WTC11 (cell line): ENCODE measurements at regions not wholly inside any gene's neighbourhood (a gene's known extent, or its start where the extent isn't known, plus 50 kb on each side); places are given as distances from the start of the nearest gene placed in this dataset.

Experiments
- ATAC-seq: fragments of 200-7000 bp; cut with Tn5 transposase; 2 replicates; pipeline ENCODE4 v1.10.0; 2021; ENCODE audit warnings: mild to moderate bottlenecking, moderate library complexity
- CTCF ChIA-PET: fragments of 300-600 bp; sonication (Branson Sonifier 250); formaldehyde crosslinking; loops from one replicate; lab custom pipeline; 2021; ENCODE audit warnings: antibody characterized with exemption; lab: Charles Lee
- POLR2A ChIA-PET: fragments of 350-600 bp; sonication (Branson Sonifier 250); formaldehyde crosslinking; loops from one replicate; lab custom pipeline; 2021; ENCODE audit warnings: antibody characterized with exemption; lab: Charles Lee
- DNase-seq: peaks from one replicate; pipeline ENCODE4 v3.0.0; 2021; ENCODE audit warnings: low spot score
- H3K27ac Mint-ChIP-seq: 2 replicates; pipeline ENCODE4 v1.8.0; 2021; ENCODE audit warnings: mixed read lengths
- H3K27me3 Mint-ChIP-seq: 2 replicates; pipeline ENCODE4 v1.8.0; 2021; ENCODE audit warnings: low read depth, mild to moderate bottlenecking, moderate library complexity, mixed read lengths
- H3K36me3 Mint-ChIP-seq: 2 replicates; pipeline ENCODE4 v1.8.0; 2021; ENCODE audit warnings: mixed read lengths
- H3K4me1 Mint-ChIP-seq: 2 replicates; pipeline ENCODE4 v1.8.0; 2022; ENCODE audit warnings: mixed read lengths
- H3K4me3 Mint-ChIP-seq: 2 replicates; pipeline ENCODE4 v1.8.0; 2021; ENCODE audit warnings: mild to moderate bottlenecking, moderate library complexity, mixed read lengths
- H3K9me3 Mint-ChIP-seq: 2 replicates; pipeline ENCODE4 v1.8.0; 2021; ENCODE audit warnings: mixed read lengths
- FOXK1 ChIP-seq: sonication (generic); formaldehyde crosslinking; IDR thresholded peaks from 2 replicates; pipeline ENCODE4 v1.8.0; 2022; ENCODE audit warnings: mild to moderate bottlenecking, moderate library complexity, missing genetic modification reagents
- HMGA2 ChIP-seq: fragments of 250-450 bp; sonication (Bioruptor Pico); IDR thresholded peaks from 2 replicates; pipeline ENCODE4 v1.4.0; 2021; ENCODE audit warnings: mild to moderate bottlenecking, moderate library complexity
- IRF2 ChIP-seq: sonication (generic); formaldehyde crosslinking; IDR thresholded peaks from 2 replicates; pipeline ENCODE4 v1.8.0; 2022; ENCODE audit warnings: low read depth, missing genetic modification reagents, borderline replicate concordance
- NFATC4 ChIP-seq: fragments of 250-450 bp; sonication (Bioruptor Pico); IDR thresholded peaks from 2 replicates; pipeline ENCODE4 v1.9.0; 2021; ENCODE audit warnings: mild to moderate bottlenecking
- NFE2L1 ChIP-seq: sonication (generic); formaldehyde crosslinking; IDR thresholded peaks from 2 replicates; pipeline ENCODE4 v1.8.1; 2023; ENCODE audit warnings: missing genetic modification reagents
- TP53 ChIP-seq: sonication (generic); formaldehyde crosslinking; IDR thresholded peaks from 2 replicates; pipeline ENCODE4 v1.8.1; 2023; ENCODE audit warnings: mild to moderate bottlenecking, missing genetic modification reagents
- ZNF121 ChIP-seq: sonication (generic); formaldehyde crosslinking; IDR thresholded peaks from 2 replicates; pipeline ENCODE4 v1.8.0; 2023; ENCODE audit warnings: missing genetic modification reagents
- ZNF219 ChIP-seq: sonication (generic); formaldehyde crosslinking; IDR thresholded peaks from 2 replicates; pipeline ENCODE4 v1.8.0; 2023; ENCODE audit warnings: missing genetic modification reagents, mild to moderate bottlenecking, borderline replicate concordance
- ZNF317 ChIP-seq: sonication (generic); formaldehyde crosslinking; IDR thresholded peaks from 2 replicates; pipeline ENCODE4 v1.8.1; 2023; ENCODE audit warnings: low read depth, mild to moderate bottlenecking, moderate library complexity, missing genetic modification reagents, borderline replicate concordance
- ZNF416 ChIP-seq: fragments of 250-450 bp; sonication (Bioruptor Pico); IDR thresholded peaks from 2 replicates; pipeline ENCODE4 v1.9.0; 2021; ENCODE audit warnings: mild to moderate bottlenecking, inconsistent platforms
- TF ChIP-seq, protein P1 (sequence below): sonication (generic); formaldehyde crosslinking; IDR thresholded peaks from 2 replicates; pipeline ENCODE4 v1.8.1; 2023; ENCODE audit warnings: mild to moderate bottlenecking, missing genetic modification reagents, moderate library complexity
- TF ChIP-seq, protein P2 (sequence below): sonication (generic); formaldehyde crosslinking; conservative IDR thresholded peaks from 2 replicates; pipeline ENCODE4 v1.8.1; 2023; ENCODE audit warnings: mild to moderate bottlenecking, low read depth, missing genetic modification reagents, moderate library complexity
- TF ChIP-seq, protein P3 (sequence below): sonication (generic); formaldehyde crosslinking; IDR thresholded peaks from 2 replicates; pipeline ENCODE4 v1.8.0; 2022; ENCODE audit warnings: mild to moderate bottlenecking, missing genetic modification reagents
- TF ChIP-seq, protein P4 (sequence below): fragments of 250-450 bp; sonication (Bioruptor Pico); conservative IDR thresholded peaks from 2 replicates; pipeline ENCODE4 v1.9.0; 2021; ENCODE audit warnings: mild to moderate bottlenecking
- TF ChIP-seq, protein P5 (sequence below): fragments of 250-450 bp; sonication (Bioruptor Pico); IDR thresholded peaks from 2 replicates; pipeline ENCODE4 v2.1.2; 2022; ENCODE audit warnings: mild to moderate bottlenecking, moderate library complexity
- TF ChIP-seq, protein P6 (sequence below): sonication (generic); formaldehyde crosslinking; IDR thresholded peaks from 2 replicates; pipeline ENCODE4 v1.8.0; 2023; ENCODE audit warnings: missing genetic modification reagents, mild to moderate bottlenecking, borderline replicate concordance

DNA sequence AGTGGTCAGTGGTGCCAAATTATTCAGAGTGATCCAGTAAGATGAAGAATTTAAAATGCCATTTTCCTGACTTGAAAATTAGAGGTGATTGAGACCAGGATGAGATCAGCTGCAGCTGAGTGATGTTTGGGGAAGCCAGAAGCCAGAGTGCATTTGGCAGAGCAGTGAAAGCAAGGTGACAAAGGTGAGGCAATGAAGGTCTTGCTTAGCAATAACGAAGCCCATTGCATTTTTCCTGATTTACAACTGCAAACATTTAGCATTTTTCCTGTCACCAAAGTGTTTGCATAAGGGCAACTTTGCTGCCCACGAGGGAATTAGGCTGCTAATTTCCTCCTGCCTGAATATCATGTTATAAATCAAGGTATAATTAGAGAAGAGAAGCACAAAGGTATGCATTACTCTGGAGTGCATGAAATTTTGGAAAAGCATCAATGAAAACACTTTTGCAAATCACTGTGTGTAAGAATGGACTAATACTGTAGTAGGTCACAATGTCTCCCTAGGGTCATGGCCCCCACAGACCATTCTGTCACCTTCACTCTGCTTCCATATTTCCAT is 188.2 kb upstream of the LYPLAL1 start:
- no peak for DNase-seq
- ChIA-PET POLR2A (no interaction called here), CTCF (no interaction called here)
- Mint-ChIP-seq H3K36me3 (no peaks in the 10 kb centered on the region), H3K9me3 (peaks cover 17% of the 10 kb centered on the region), H3K4me1 (no peaks in the 10 kb centered on the region), H3K4me3 (no peak overlapping the region), H3K27ac (no peak overlapping the region), H3K27me3 (no peaks in the 10 kb centered on the region)
- no peak for TF ChIP-seq NFATC4 (CRISPR knock-in tag)
- TF ChIP-seq NFE2L1 = no peak
- TF ChIP-seq, protein P1, sequence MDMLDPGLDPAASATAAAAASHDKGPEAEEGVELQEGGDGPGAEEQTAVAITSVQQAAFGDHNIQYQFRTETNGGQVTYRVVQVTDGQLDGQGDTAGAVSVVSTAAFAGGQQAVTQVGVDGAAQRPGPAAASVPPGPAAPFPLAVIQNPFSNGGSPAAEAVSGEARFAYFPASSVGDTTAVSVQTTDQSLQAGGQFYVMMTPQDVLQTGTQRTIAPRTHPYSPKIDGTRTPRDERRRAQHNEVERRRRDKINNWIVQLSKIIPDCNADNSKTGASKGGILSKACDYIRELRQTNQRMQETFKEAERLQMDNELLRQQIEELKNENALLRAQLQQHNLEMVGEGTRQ (CRISPR knock-in tag) = no peak
- no peak for ATAC-seq

DNA sequence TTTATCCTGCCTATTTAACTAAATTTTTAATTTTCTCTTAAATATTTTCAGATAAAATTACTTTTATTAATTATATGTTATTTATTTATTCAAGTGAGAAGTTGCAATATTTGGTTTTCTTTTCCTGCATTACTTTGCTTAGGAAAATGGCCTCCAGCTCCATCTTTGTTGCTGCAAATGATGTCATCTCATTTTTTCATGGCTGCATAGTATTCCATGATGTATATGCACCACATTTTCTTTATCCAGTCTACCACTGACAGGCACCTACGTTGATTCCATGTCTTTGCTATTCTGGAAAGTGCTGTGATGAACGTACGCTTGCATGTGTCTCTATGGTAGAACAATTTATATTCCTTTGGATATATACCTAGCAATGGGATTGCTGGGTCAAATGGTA is 186.9 kb upstream of the LYPLAL1 start:
- no peaks in the 10 kb centered on the region for H3K4me1 Mint-ChIP-seq
- DNase-seq = no peak
- ChIA-PET POLR2A (no interaction called here), CTCF (no interaction called here)
- TF ChIP-seq, protein P2, sequence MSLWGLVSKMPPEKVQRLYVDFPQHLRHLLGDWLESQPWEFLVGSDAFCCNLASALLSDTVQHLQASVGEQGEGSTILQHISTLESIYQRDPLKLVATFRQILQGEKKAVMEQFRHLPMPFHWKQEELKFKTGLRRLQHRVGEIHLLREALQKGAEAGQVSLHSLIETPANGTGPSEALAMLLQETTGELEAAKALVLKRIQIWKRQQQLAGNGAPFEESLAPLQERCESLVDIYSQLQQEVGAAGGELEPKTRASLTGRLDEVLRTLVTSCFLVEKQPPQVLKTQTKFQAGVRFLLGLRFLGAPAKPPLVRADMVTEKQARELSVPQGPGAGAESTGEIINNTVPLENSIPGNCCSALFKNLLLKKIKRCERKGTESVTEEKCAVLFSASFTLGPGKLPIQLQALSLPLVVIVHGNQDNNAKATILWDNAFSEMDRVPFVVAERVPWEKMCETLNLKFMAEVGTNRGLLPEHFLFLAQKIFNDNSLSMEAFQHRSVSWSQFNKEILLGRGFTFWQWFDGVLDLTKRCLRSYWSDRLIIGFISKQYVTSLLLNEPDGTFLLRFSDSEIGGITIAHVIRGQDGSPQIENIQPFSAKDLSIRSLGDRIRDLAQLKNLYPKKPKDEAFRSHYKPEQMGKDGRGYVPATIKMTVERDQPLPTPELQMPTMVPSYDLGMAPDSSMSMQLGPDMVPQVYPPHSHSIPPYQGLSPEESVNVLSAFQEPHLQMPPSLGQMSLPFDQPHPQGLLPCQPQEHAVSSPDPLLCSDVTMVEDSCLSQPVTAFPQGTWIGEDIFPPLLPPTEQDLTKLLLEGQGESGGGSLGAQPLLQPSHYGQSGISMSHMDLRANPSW (CRISPR knock-in tag) = no peak
- TF ChIP-seq IRF2 (CRISPR knock-in tag) (no peak), FOXK1 (no peak), ZNF416 (no peak), HMGA2 (peak; percentile 24; the same call in 1 of the 2 replicates)
- TF ChIP-seq, protein P3, sequence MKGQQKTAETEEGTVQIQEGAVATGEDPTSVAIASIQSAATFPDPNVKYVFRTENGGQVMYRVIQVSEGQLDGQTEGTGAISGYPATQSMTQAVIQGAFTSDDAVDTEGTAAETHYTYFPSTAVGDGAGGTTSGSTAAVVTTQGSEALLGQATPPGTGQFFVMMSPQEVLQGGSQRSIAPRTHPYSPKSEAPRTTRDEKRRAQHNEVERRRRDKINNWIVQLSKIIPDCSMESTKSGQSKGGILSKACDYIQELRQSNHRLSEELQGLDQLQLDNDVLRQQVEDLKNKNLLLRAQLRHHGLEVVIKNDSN (CRISPR knock-in tag) = no peak
- H3K4me3 Mint-ChIP-seq = no peak overlapping the region
- H3K36me3 Mint-ChIP-seq = no peaks in the 10 kb centered on the region
- peaks cover 17% of the 10 kb centered on the region for H3K9me3 Mint-ChIP-seq
- ATAC-seq = no peak
- H3K27me3 Mint-ChIP-seq = no peaks in the 10 kb centered on the region
- H3K27ac Mint-ChIP-seq = no peak overlapping the region

DNA sequence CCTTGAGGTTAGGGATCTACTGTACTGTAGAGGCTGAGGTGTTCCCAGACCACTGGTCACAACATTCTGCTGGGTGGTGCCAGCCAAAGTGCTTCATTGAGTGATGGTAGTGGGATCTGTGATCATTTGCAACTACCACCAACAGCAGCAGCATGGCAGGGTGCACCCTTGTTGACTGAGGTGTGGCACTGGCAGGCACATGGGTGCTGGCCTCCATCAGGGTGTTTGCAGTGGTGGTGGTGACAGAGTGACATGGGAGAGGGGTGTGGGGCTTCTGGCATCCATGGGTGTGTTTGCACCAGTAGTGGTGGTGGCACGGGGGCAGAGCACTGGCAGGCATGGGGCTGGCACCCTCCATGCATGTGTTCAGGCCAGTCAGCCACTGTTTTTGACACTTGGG is 183.7 kb upstream of the LYPLAL1 start:
- Mint-ChIP-seq H3K4me3 (no peak overlapping the region), H3K36me3 (no peaks in the 10 kb centered on the region), H3K4me1 (no peaks in the 10 kb centered on the region), H3K27me3 (no peaks in the 10 kb centered on the region), H3K9me3 (peaks cover 17% of the 10 kb centered on the region), H3K27ac (no peak overlapping the region)
- ATAC-seq (no peak), DNase-seq (no peak)
- ChIA-PET POLR2A (no interaction called here), CTCF (no interaction called here)
- TF ChIP-seq, protein P4, sequence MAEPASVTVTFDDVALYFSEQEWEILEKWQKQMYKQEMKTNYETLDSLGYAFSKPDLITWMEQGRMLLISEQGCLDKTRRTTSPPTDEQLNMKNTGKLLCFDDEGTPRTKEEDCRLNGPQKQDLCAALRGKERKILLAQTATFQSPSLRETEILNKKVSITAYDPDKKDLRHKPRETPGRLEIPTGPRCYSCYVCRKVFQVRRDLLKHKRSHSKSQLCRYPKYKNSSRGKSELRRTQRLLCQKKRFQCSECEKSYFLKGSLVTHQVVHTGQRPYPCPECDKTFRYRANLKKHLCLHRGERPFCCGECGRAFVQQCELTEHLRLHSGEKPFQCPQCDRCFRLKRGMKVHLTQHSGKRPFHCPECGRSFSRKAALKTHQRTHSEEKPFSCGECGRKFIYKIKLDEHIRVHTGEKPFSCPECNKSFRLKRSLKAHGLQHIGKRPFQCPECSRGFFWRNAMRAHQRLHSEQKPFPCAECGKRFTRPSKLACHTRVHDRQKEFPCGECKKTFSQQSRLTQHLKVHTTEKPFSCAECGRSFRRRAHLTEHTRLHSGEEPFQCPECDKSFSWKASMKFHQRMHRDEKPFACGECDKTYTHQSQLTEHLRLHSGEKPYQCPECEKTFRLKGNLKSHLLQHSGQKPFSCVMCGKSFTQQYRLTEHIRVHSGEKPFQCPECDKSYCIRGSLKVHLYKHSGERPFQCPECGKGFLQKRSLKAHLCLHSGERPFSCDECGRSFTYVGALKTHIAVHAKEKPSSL = no peak
- TF ChIP-seq ZNF219 = no peak
- TF ChIP-seq, protein P5, sequence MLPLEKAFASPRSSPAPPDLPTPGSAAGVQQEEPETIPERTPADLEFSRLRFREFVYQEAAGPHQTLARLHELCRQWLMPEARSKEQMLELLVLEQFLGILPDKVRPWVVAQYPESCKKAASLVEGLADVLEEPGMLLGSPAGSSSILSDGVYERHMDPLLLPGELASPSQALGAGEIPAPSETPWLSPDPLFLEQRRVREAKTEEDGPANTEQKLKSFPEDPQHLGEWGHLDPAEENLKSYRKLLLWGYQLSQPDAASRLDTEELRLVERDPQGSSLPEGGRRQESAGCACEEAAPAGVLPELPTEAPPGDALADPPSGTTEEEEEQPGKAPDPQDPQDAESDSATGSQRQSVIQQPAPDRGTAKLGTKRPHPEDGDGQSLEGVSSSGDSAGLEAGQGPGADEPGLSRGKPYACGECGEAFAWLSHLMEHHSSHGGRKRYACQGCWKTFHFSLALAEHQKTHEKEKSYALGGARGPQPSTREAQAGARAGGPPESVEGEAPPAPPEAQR (CRISPR knock-in tag) = no peak
- TF ChIP-seq, protein P2 (CRISPR knock-in tag) = no peak
- no peak for TF ChIP-seq ZNF317
- TF ChIP-seq, protein P6, sequence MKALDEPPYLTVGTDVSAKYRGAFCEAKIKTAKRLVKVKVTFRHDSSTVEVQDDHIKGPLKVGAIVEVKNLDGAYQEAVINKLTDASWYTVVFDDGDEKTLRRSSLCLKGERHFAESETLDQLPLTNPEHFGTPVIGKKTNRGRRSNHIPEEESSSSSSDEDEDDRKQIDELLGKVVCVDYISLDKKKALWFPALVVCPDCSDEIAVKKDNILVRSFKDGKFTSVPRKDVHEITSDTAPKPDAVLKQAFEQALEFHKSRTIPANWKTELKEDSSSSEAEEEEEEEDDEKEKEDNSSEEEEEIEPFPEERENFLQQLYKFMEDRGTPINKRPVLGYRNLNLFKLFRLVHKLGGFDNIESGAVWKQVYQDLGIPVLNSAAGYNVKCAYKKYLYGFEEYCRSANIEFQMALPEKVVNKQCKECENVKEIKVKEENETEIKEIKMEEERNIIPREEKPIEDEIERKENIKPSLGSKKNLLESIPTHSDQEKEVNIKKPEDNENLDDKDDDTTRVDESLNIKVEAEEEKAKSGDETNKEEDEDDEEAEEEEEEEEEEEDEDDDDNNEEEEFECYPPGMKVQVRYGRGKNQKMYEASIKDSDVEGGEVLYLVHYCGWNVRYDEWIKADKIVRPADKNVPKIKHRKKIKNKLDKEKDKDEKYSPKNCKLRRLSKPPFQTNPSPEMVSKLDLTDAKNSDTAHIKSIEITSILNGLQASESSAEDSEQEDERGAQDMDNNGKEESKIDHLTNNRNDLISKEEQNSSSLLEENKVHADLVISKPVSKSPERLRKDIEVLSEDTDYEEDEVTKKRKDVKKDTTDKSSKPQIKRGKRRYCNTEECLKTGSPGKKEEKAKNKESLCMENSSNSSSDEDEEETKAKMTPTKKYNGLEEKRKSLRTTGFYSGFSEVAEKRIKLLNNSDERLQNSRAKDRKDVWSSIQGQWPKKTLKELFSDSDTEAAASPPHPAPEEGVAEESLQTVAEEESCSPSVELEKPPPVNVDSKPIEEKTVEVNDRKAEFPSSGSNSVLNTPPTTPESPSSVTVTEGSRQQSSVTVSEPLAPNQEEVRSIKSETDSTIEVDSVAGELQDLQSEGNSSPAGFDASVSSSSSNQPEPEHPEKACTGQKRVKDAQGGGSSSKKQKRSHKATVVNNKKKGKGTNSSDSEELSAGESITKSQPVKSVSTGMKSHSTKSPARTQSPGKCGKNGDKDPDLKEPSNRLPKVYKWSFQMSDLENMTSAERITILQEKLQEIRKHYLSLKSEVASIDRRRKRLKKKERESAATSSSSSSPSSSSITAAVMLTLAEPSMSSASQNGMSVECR (CRISPR knock-in tag) = no peak
- no peak for TF ChIP-seq ZNF121
- TF ChIP-seq ZNF416 = no peak
- no peak for TF ChIP-seq TP53 (CRISPR knock-in tag)
